ENCODE measurements at regions not wholly inside any gene's neighbourhood (a gene's known extent, or its start where the extent isn't known, plus 50 kb on each side); places are given as distances from the start of the nearest gene placed in this dataset.

GRCh38 chr10:80739328-80739727 is 201.6 kb downstream of the SH2D4B start:
- H3K27ac ChIP-seq (ENCODE audit: low read depth in 1 of 2, low read length in 2 of 2): no peak overlapping the region
- H3K79me2 ChIP-seq (ENCODE audit: insufficient read depth, low read length): no peaks in the 10 kb centered on the region
- H3K27me3 ChIP-seq (ENCODE audit: control insufficient read depth in 2 of 2, insufficient read depth in 2 of 2, low read length in 2 of 2): no peaks in the 10 kb centered on the region
- H3K27me3 Mint-ChIP-seq (ENCODE audit: low read depth in 3 of 3): peaks cover 3 to 5% (median 4%) of the 10 kb centered on the region in 3 donors
- peaks cover 0 to 4% (median 2%) of the 10 kb centered on the region in 7 donors for H3K9me3 Mint-ChIP-seq
- DNase-seq: no peak
- no peaks in the 10 kb centered on the region for H3K4me1 Mint-ChIP-seq
- H3K4me2 ChIP-seq (replicated peaks; ENCODE audit: extremely low read depth, low read length, poor library complexity, severe bottlenecking): no peak overlapping the region
- H3K4me3 ChIP-seq (replicated peaks in 1 of 3; ENCODE audit: low read depth in 2 of 3, low read length in 3 of 3): no peak overlapping the region
- H3K27ac Mint-ChIP-seq: no peak overlapping the region
- H3K4me3 Mint-ChIP-seq: no peak overlapping the region
- WGBS (ENCODE audit: insufficient coverage): 94% methylated on average over 3 of the region's 6 CpGs
- no peaks in the 10 kb centered on the region for H3K36me3 ChIP-seq (replicated peaks in 1 of 2; ENCODE audit: control insufficient read depth in 1 of 2, insufficient read depth in 2 of 2, low read length in 2 of 2)
- no peaks in the 10 kb centered on the region for H4K20me1 ChIP-seq (ENCODE audit: insufficient read depth, low read length)
- no peaks in the 10 kb centered on the region for H3K36me3 Mint-ChIP-seq
- H3K4me1 ChIP-seq (ENCODE audit: control insufficient read depth in 1 of 2, insufficient read depth in 2 of 2, low read length in 2 of 2): no peaks in the 10 kb centered on the region
- no peak for TF ChIP-seq CTCF (IDR thresholded peaks at IDR 0.05)
- no peak overlapping the region for H3K9ac ChIP-seq (ENCODE audit: insufficient read depth, low read length, poor library complexity, severe bottlenecking)
- intact Hi-C loops (cut with micrococcal nuclease): no loop called here
- H2AFZ ChIP-seq (ENCODE audit: insufficient read depth, low read depth, low read length, poor library complexity, severe bottlenecking): no peak overlapping the region
- H3K9me3 ChIP-seq (replicated peaks in 1 of 2; ENCODE audit: control insufficient read depth in 1 of 2, insufficient read depth in 1 of 2, low read length in 2 of 2): no peaks in the 10 kb centered on the region

GRCh38 chr10:80739963-80740715 is 202.4 kb downstream of the SH2D4B start:
- no peak overlapping the region for H2AFZ ChIP-seq (ENCODE audit: insufficient read depth, low read depth, low read length, poor library complexity, severe bottlenecking)
- no peak for TF ChIP-seq CTCF (IDR thresholded peaks at IDR 0.05)
- no peak for DNase-seq
- peak overlapping the region in 1 of 7 donors; percentile 3 for H3K27ac Mint-ChIP-seq
- H3K9ac ChIP-seq (ENCODE audit: insufficient read depth, low read length, poor library complexity, severe bottlenecking): no peak overlapping the region
- no peaks in the 10 kb centered on the region for H3K4me1 Mint-ChIP-seq
- no peaks in the 10 kb centered on the region for H3K36me3 ChIP-seq (replicated peaks in 1 of 2; ENCODE audit: control insufficient read depth in 1 of 2, insufficient read depth in 2 of 2, low read length in 2 of 2)
- no peaks in the 10 kb centered on the region for H3K9me3 ChIP-seq (replicated peaks in 1 of 2; ENCODE audit: control insufficient read depth in 1 of 2, insufficient read depth in 1 of 2, low read length in 2 of 2)
- intact Hi-C loops (cut with micrococcal nuclease): no loop called here
- H3K27me3 ChIP-seq (ENCODE audit: control insufficient read depth in 2 of 2, insufficient read depth in 2 of 2, low read length in 2 of 2): no peaks in the 10 kb centered on the region
- no peak overlapping the region for H3K4me2 ChIP-seq (replicated peaks; ENCODE audit: extremely low read depth, low read length, poor library complexity, severe bottlenecking)
- H3K4me3 ChIP-seq (replicated peaks in 1 of 3; ENCODE audit: low read depth in 2 of 3, low read length in 3 of 3): no peak overlapping the region
- no peaks in the 10 kb centered on the region for H4K20me1 ChIP-seq (ENCODE audit: insufficient read depth, low read length)
- peaks cover 3 to 5% (median 4%) of the 10 kb centered on the region in 3 donors for H3K27me3 Mint-ChIP-seq (ENCODE audit: low read depth in 3 of 3)
- WGBS (ENCODE audit: insufficient coverage): 96% methylated on average over 14 of the region's 18 CpGs
- H3K36me3 Mint-ChIP-seq: no peaks in the 10 kb centered on the region
- H3K27ac ChIP-seq (ENCODE audit: low read depth in 1 of 2, low read length in 2 of 2): no peak overlapping the region
- H3K4me1 ChIP-seq (ENCODE audit: control insufficient read depth in 1 of 2, insufficient read depth in 2 of 2, low read length in 2 of 2): no peaks in the 10 kb centered on the region
- no peak overlapping the region for H3K4me3 Mint-ChIP-seq
- peaks cover 0 to 4% (median 2%) of the 10 kb centered on the region in 7 donors for H3K9me3 Mint-ChIP-seq
- H3K79me2 ChIP-seq (ENCODE audit: insufficient read depth, low read length): no peaks in the 10 kb centered on the region
